Neural cell (in vitro differentiated cells): ENCODE measurements at regions not wholly inside any gene's neighbourhood (a gene's known extent, or its start where the extent isn't known, plus 50 kb on each side); places are given as distances from the start of the nearest gene placed in this dataset.

Experiments used
- H2AFZ ChIP-seq: fragments of 200-600, 300-800 bp; sonication (generic), shearing (Covaris generic); 2 replicates; pipeline ENCODE4 v1.6.0; 2014; ENCODE audit warnings: low read depth, mild to moderate bottlenecking, antibody characterized with exemption, low read length, moderate library complexity
- H3F3A ChIP-seq: fragments of 200-600 bp; shearing (Covaris generic); 2 replicates; pipeline ENCODE4 v1.6.1; 2016; ENCODE audit warnings: mild to moderate bottlenecking, moderate library complexity, mixed read lengths, antibody characterized with exemption, low read length; ENCODE audit not compliant: insufficient read depth, poor library complexity, severe bottlenecking
- H3K27ac ChIP-seq: fragments of 200-600, 300-800 bp; sonication (generic), shearing (Covaris generic); 2 replicates; pipeline ENCODE4 v1.5.1; 2014; ENCODE audit warnings: mild to moderate bottlenecking, low read length, moderate library complexity
- H3K27me3 ChIP-seq: fragments of 300-800, 200-600 bp; sonication (generic), shearing (Covaris generic); 2 replicates; pipeline ENCODE4 v1.6.0; 2014; ENCODE audit warnings: mild to moderate bottlenecking, low read depth, low read length, moderate library complexity; ENCODE audit not compliant: insufficient read depth
- H3K36me3 ChIP-seq: fragments of 300-800, 200-600 bp; sonication (generic), shearing (Covaris generic); 2 replicates; pipeline ENCODE4 v1.5.1; 2014; ENCODE audit warnings: mild to moderate bottlenecking, antibody characterized with exemption, low read length, moderate library complexity; ENCODE audit not compliant: insufficient read depth
- H3K4me2 ChIP-seq: fragments of 300-800, 200-600 bp; sonication (generic), shearing (Covaris generic); 2 replicates; pipeline ENCODE4 v1.6.0; 2014; ENCODE audit warnings: mild to moderate bottlenecking, low read length
- H3K4me3 ChIP-seq: fragments of 300-800, 200-600 bp; sonication (generic), shearing (Covaris generic); 2 replicates; pipeline ENCODE4 v1.5.1; 2014; ENCODE audit warnings: mild to moderate bottlenecking, low read length, moderate library complexity
- H3K79me2 ChIP-seq: fragments of 200-600 bp; shearing (Covaris generic); replicated peaks from 2 replicates; pipeline ENCODE4 v1.6.0; 2014; ENCODE audit warnings: mild to moderate bottlenecking, low read length, moderate library complexity; ENCODE audit not compliant: insufficient read depth
- H3K9ac ChIP-seq: fragments of 300-800, 200-600 bp; sonication (generic), shearing (Covaris generic); 2 replicates; pipeline ENCODE4 v1.6.1; 2016; ENCODE audit warnings: mild to moderate bottlenecking, low read length, mixed read lengths
- H3K9me2 ChIP-seq: fragments of 200-600 bp; shearing (Covaris generic); 2 replicates; pipeline ENCODE4 v1.6.1; 2016; ENCODE audit warnings: mild to moderate bottlenecking, low read length, mixed read lengths; ENCODE audit not compliant: insufficient read depth
- H3K9me3 ChIP-seq: fragments of 200-600, 300-800 bp; sonication (generic), shearing (Covaris generic); 2 replicates; pipeline ENCODE4 v1.6.1; 2016; ENCODE audit warnings: mild to moderate bottlenecking, mixed run types, low read length, moderate library complexity, mixed read lengths
- H4K20me1 ChIP-seq: fragments of 200-600 bp; shearing (Covaris generic); 2 replicates; pipeline ENCODE4 v1.6.1; 2016; ENCODE audit warnings: mild to moderate bottlenecking, mixed run types; ENCODE audit not compliant: insufficient read depth
- EP300 ChIP-seq: fragments of 450-650 bp; conservative IDR thresholded peaks from 2 replicates; pipeline ENCODE4 v1.6.1; 2014; ENCODE audit warnings: antibody characterized with exemption, mild to moderate bottlenecking, moderate library complexity; ENCODE audit not compliant: poor library complexity, severe bottlenecking
- EZH2 ChIP-seq: fragments of 200-600, 300-800 bp; shearing (Covaris generic), sonication (generic); IDR thresholded peaks from 2 replicates; pipeline ENCODE4 v1.6.1; 2014; ENCODE audit warnings: antibody characterized with exemption, low read length, borderline replicate concordance, mild to moderate bottlenecking; ENCODE audit not compliant: insufficient read depth, poor library complexity, severe bottlenecking
- MXI1 ChIP-seq: fragments of 450-650 bp; conservative IDR thresholded peaks from 2 replicates; pipeline ENCODE4 v1.6.1; 2014; ENCODE audit warnings: antibody characterized with exemption, mild to moderate bottlenecking; ENCODE audit not compliant: poor library complexity, severe bottlenecking
- POLR2AphosphoS5 ChIP-seq: IDR thresholded peaks from 2 replicates; pipeline ENCODE4 v1.6.1; 2012
- RAD21 ChIP-seq: fragments of 450-650 bp; conservative IDR thresholded peaks from 2 replicates; pipeline ENCODE4 v1.6.1; 2014; ENCODE audit warnings: antibody characterized with exemption, mild to moderate bottlenecking, moderate library complexity
- REST ChIP-seq: IDR thresholded peaks from 2 replicates; pipeline ENCODE4 v1.6.1; 2012; ENCODE audit warnings: borderline replicate concordance
- SMC3 ChIP-seq: fragments of 450-650 bp; conservative IDR thresholded peaks from 2 replicates; pipeline ENCODE4 v1.6.1; 2014; ENCODE audit warnings: antibody characterized with exemption, mild to moderate bottlenecking, moderate library complexity; ENCODE audit not compliant: poor library complexity
- TAF1 ChIP-seq: IDR thresholded peaks from 2 replicates; pipeline ENCODE4 v1.6.1; 2012; ENCODE audit warnings: low read depth
- TF ChIP-seq, protein P1 (sequence below): fragments of 450-650 bp; IDR thresholded peaks from 2 replicates; pipeline ENCODE4 v1.5.1; 2014; ENCODE audit warnings: antibody characterized with exemption, mild to moderate bottlenecking, moderate library complexity; ENCODE audit not compliant: poor library complexity, severe bottlenecking

- Histone ChIP-seq H2AFZ (no peak overlapping the region), H3K4me2 (no peak overlapping the region)
- TF ChIP-seq EZH2 (no peak), EP300 (no peak), SMC3 (no peak), RAD21 (no peak), REST (no peak), TAF1 (no peak), MXI1 (no peak), POLR2AphosphoS5 (no peak)
- TF ChIP-seq, protein P1, sequence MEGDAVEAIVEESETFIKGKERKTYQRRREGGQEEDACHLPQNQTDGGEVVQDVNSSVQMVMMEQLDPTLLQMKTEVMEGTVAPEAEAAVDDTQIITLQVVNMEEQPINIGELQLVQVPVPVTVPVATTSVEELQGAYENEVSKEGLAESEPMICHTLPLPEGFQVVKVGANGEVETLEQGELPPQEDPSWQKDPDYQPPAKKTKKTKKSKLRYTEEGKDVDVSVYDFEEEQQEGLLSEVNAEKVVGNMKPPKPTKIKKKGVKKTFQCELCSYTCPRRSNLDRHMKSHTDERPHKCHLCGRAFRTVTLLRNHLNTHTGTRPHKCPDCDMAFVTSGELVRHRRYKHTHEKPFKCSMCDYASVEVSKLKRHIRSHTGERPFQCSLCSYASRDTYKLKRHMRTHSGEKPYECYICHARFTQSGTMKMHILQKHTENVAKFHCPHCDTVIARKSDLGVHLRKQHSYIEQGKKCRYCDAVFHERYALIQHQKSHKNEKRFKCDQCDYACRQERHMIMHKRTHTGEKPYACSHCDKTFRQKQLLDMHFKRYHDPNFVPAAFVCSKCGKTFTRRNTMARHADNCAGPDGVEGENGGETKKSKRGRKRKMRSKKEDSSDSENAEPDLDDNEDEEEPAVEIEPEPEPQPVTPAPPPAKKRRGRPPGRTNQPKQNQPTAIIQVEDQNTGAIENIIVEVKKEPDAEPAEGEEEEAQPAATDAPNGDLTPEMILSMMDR: no peak
Observed at GRCh38 chr9:2384741-2385140, 236.8 kb upstream of the VLDLR start.

DNA sequence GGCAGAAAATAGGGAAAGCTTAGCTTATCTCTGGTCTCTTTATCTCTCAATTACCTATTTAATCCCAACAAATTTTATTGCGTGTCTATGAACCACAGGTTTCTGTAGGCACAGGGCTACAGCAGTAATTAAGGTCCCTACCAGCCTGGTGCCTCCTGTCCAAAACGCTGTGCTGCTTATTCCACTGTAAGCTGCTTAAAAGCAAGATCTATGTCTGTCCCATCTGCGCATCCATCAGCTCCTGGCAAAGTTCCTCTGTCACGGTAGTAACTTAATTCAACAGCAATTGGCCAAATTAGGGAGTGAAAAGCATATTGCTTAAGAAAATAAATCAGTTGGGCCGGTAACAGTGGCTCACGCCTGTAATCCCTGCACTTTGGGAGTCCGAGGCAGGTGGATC, 235.8 kb upstream of the VLDLR start:
- H3K9me2 ChIP-seq: no peaks in the 10 kb centered on the region
- no peaks in the 10 kb centered on the region for H3K79me2 ChIP-seq
- H2AFZ ChIP-seq: no peak overlapping the region
- no peaks in the 10 kb centered on the region for H3K36me3 ChIP-seq
- H4K20me1 ChIP-seq: no peaks in the 10 kb centered on the region
- H3K9ac ChIP-seq: no peak overlapping the region
- no peaks in the 10 kb centered on the region for H3F3A ChIP-seq
- no peak overlapping the region for H3K4me3 ChIP-seq
- TF ChIP-seq POLR2AphosphoS5 (no peak), EZH2 (no peak), RAD21 (no peak), REST (no peak), MXI1 (no peak), SMC3 (no peak), TAF1 (no peak), EP300 (no peak)
- TF ChIP-seq, protein P1: no peak
- no peaks in the 10 kb centered on the region for H3K9me3 ChIP-seq
- no peak overlapping the region for H3K27ac ChIP-seq
- no peak overlapping the region for H3K4me2 ChIP-seq
- H3K27me3 ChIP-seq: no peaks in the 10 kb centered on the region

More at GRCh38 chr9:2384741-2385140, 236.8 kb upstream of the VLDLR start:
- Histone ChIP-seq H3K9me2 (no peaks in the 10 kb centered on the region), H3K27me3 (no peaks in the 10 kb centered on the region), H3K36me3 (no peaks in the 10 kb centered on the region), H4K20me1 (no peaks in the 10 kb centered on the region), H3K4me3 (no peak overlapping the region), H3K79me2 (no peaks in the 10 kb centered on the region), H3K27ac (no peak overlapping the region), H3F3A (no peaks in the 10 kb centered on the region), H3K9ac (no peak overlapping the region), H3K9me3 (no peaks in the 10 kb centered on the region)
